HUES64 (cell line): ENCODE measurements at regions not wholly inside any gene's neighbourhood (a gene's known extent, or its start where the extent isn't known, plus 50 kb on each side); places are given as distances from the start of the nearest gene placed in this dataset.

ENCODE experiments used
- H3K27ac ChIP-seq: 2 replicates; pipeline ENCODE4 v1.7.0; 2013; ENCODE audit warnings: low read depth, low read length, inconsistent platforms
- H3K27me3 ChIP-seq: 2 replicates; pipeline ENCODE4 v1.6.1; 2013; ENCODE audit warnings: mild to moderate bottlenecking, low read length; ENCODE audit not compliant: insufficient read depth
- H3K36me3 ChIP-seq: 2 replicates; pipeline ENCODE4 v1.6.1; 2013; ENCODE audit warnings: mild to moderate bottlenecking, low read length; ENCODE audit not compliant: insufficient read depth
- H3K4me1 ChIP-seq: 2 replicates; pipeline ENCODE4 v1.6.1; 2013; ENCODE audit warnings: mild to moderate bottlenecking, low read length, moderate library complexity; ENCODE audit not compliant: insufficient read depth
- H3K4me3 ChIP-seq: 2 replicates; pipeline ENCODE4 v1.5.1; 2013; ENCODE audit warnings: mild to moderate bottlenecking, low read length, moderate library complexity
- H3K9ac ChIP-seq: 2 replicates; pipeline ENCODE4 v1.6.1; 2013; ENCODE audit warnings: mild to moderate bottlenecking, low read depth, low read length
- H3K9me3 ChIP-seq: 2 replicates; pipeline ENCODE4 v1.6.1; 2013; ENCODE audit warnings: low read depth, low read length; ENCODE audit not compliant: insufficient read depth
- WGBS: fragments of 150-250, 120-280 bp; methylation state at CpG from one replicate; pipeline ENCODE4 v1.1.7; 2013; ENCODE audit warnings: missing lambda C conversion rate; 5-methylcytosine and 5-hydroxymethylcytosine counted together

GRCh38 chr15:62618846-62619504 lies 423.6 kb upstream of the TPM1 start:
- Histone ChIP-seq H3K27me3 (no peaks in the 10 kb centered on the region), H3K27ac (no peak overlapping the region), H3K9me3 (no peaks in the 10 kb centered on the region), H3K4me1 (no peaks in the 10 kb centered on the region; the same call in 1 of the 2 replicates), H3K4me3 (no peak overlapping the region), H3K36me3 (no peaks in the 10 kb centered on the region), H3K9ac (no peak overlapping the region)
- WGBS, result 97% methylated on average over 5 of the region's 5 CpGs

GRCh38 chr15:62619526-62619925 lies 423.0 kb upstream of the TPM1 start:
- 94% methylated on average over 3 of the region's 3 CpGs for WGBS
- H3K4me1 ChIP-seq, result no peaks in the 10 kb centered on the region; the same call in 1 of the 2 replicates

GRCh38 chr15:62622775-62623174 lies 419.8 kb upstream of the TPM1 start:
- no peaks in the 10 kb centered on the region; the same call in 1 of the 2 replicates for H3K4me1 ChIP-seq
- 90% methylated on average over 4 of the region's 4 CpGs for WGBS

More at GRCh38 chr15:62619526-62619925, 423.0 kb upstream of the TPM1 start:
- Histone ChIP-seq H3K9ac (no peak overlapping the region), H3K36me3 (no peaks in the 10 kb centered on the region), H3K27ac (no peak overlapping the region), H3K9me3 (no peaks in the 10 kb centered on the region), H3K27me3 (no peaks in the 10 kb centered on the region), H3K4me3 (no peak overlapping the region)

GRCh38 chr15:62624547-62625378 lies 417.8 kb upstream of the TPM1 start:
- H3K27ac ChIP-seq, result no peak overlapping the region
- no peaks in the 10 kb centered on the region for H3K27me3 ChIP-seq
- no peaks in the 10 kb centered on the region for H3K36me3 ChIP-seq
- H3K9me3 ChIP-seq, result no peaks in the 10 kb centered on the region
- H3K4me3 ChIP-seq, result no peak overlapping the region
- 81% methylated on average over 7 of the region's 7 CpGs for WGBS
- no peak overlapping the region for H3K9ac ChIP-seq
- H3K4me1 ChIP-seq, result no peaks in the 10 kb centered on the region

More at GRCh38 chr15:62622775-62623174, 419.8 kb upstream of the TPM1 start:
- H3K27ac ChIP-seq, result no peak overlapping the region
- no peak overlapping the region for H3K4me3 ChIP-seq
- no peak overlapping the region for H3K9ac ChIP-seq
- H3K36me3 ChIP-seq, result no peaks in the 10 kb centered on the region
- H3K9me3 ChIP-seq, result no peaks in the 10 kb centered on the region
- no peaks in the 10 kb centered on the region for H3K27me3 ChIP-seq

- Histone ChIP-seq H3K27ac (no peak overlapping the region), H3K9me3 (no peaks in the 10 kb centered on the region), H3K9ac (no peak overlapping the region), H3K36me3 (no peaks in the 10 kb centered on the region), H3K4me3 (no peak overlapping the region), H3K4me1 (no peaks in the 10 kb centered on the region), H3K27me3 (no peaks in the 10 kb centered on the region)
- WGBS, result 86% methylated on average over 9 of the region's 9 CpGs
Measured at GRCh38 chr15:62625429-62626033, 417.0 kb upstream of the TPM1 start.

GRCh38 chr15:62626903-62627302 lies 415.6 kb upstream of the TPM1 start:
- H3K36me3 ChIP-seq, result no peaks in the 10 kb centered on the region

GRCh38 chr15:62631076-62631724 lies 411.3 kb upstream of the TPM1 start:
- WGBS, result 89% methylated on average over 2 of the region's 2 CpGs
- no peaks in the 10 kb centered on the region for H3K4me1 ChIP-seq

More at GRCh38 chr15:62626903-62627302, 415.6 kb upstream of the TPM1 start:
- H3K4me3 ChIP-seq, result no peak overlapping the region
- no peaks in the 10 kb centered on the region for H3K4me1 ChIP-seq
- H3K27ac ChIP-seq, result no peak overlapping the region
- 100% methylated on average over 2 of the region's 4 CpGs for WGBS
- no peaks in the 10 kb centered on the region for H3K9me3 ChIP-seq
- no peak overlapping the region for H3K9ac ChIP-seq
- no peaks in the 10 kb centered on the region for H3K27me3 ChIP-seq

GRCh38 chr15:62636823-62637573 lies 405.5 kb upstream of the TPM1 start:
- H3K4me1 ChIP-seq, result peaks cover 13% of the 10 kb centered on the region; the same call in 1 of the 2 replicates
- H3K9ac ChIP-seq, result no peak overlapping the region
- H3K4me3 ChIP-seq, result no peak overlapping the region
- no peaks in the 10 kb centered on the region for H3K27me3 ChIP-seq
- 73% methylated on average over 8 of the region's 9 CpGs for WGBS
- H3K36me3 ChIP-seq, result no peaks in the 10 kb centered on the region
- H3K27ac ChIP-seq, result no peak overlapping the region
- no peaks in the 10 kb centered on the region for H3K9me3 ChIP-seq

More at GRCh38 chr15:62631076-62631724, 411.3 kb upstream of the TPM1 start:
- no peak overlapping the region for H3K4me3 ChIP-seq
- H3K27me3 ChIP-seq, result no peaks in the 10 kb centered on the region
- no peaks in the 10 kb centered on the region for H3K36me3 ChIP-seq
- H3K9ac ChIP-seq, result no peak overlapping the region
- H3K27ac ChIP-seq, result no peak overlapping the region
- no peaks in the 10 kb centered on the region for H3K9me3 ChIP-seq

- H3K27ac ChIP-seq, result no peak overlapping the region
- H3K9ac ChIP-seq, result no peak overlapping the region
- H3K36me3 ChIP-seq, result no peaks in the 10 kb centered on the region
- peaks cover 13% of the 10 kb centered on the region; the same call in 1 of the 2 replicates for H3K4me1 ChIP-seq
- H3K27me3 ChIP-seq, result no peaks in the 10 kb centered on the region
- H3K4me3 ChIP-seq, result no peak overlapping the region
- 73% methylated on average over 5 of the region's 5 CpGs for WGBS
- no peaks in the 10 kb centered on the region for H3K9me3 ChIP-seq
Measured at GRCh38 chr15:62637574-62637897, 405.0 kb upstream of the TPM1 start.

GRCh38 chr15:62637950-62638619 lies 404.5 kb upstream of the TPM1 start:
- no peaks in the 10 kb centered on the region for H3K36me3 ChIP-seq
- no peak overlapping the region for H3K27ac ChIP-seq
- no peaks in the 10 kb centered on the region for H3K27me3 ChIP-seq
- no peak overlapping the region for H3K9ac ChIP-seq
- peaks cover 13% of the 10 kb centered on the region; the same call in 1 of the 2 replicates for H3K4me1 ChIP-seq
- H3K4me3 ChIP-seq, result no peak overlapping the region
- 94% methylated on average over 8 of the region's 8 CpGs for WGBS
- H3K9me3 ChIP-seq, result no peaks in the 10 kb centered on the region
